Renal cortical epithelial cell (primary cell): ENCODE measurements at regions not wholly inside any gene's neighbourhood (a gene's known extent, or its start where the extent isn't known, plus 50 kb on each side); places are given as distances from the start of the nearest gene placed in this dataset.

ENCODE experiments used
- DNase-seq: peaks from one replicate; pipeline ENCODE4 v3.0.0-alpha.2; 2011; ENCODE audit warnings: low read depth

DNA sequence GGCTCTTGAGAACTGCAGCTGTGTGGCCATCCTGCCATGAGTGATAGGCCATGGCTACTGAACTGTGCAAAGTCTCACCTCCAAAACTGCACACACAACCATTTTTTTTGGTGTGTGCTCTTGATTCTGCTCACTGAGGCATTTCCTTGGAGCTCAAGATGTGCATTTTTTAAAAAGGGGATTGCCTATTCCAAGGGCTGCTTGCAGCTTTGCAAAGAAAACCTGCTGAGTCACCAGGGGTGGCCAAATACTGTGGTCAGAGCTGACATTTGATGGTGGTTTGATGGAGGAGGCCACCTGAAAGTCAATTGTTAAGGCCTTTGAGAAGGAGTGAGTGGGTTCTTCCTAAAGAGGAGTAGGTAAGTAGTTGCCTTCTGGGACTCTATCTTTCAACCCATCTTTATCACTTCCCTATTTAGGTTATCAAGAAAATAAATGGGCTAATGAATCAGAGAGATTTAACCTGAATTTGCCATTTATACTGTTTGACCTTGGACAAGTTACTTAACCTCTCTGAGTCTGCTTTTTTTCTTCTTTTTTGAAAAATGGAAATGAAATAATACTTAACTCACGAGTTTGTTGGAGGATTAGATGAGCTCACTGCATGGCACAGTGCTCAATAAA is 87.9 kb downstream of the CHST2 start:
- peak; percentile 98 for DNase-seq

GRCh38 chr3:143208976-143209714 is 89.6 kb downstream of the CHST2 start:
- no peak for DNase-seq

DNA sequence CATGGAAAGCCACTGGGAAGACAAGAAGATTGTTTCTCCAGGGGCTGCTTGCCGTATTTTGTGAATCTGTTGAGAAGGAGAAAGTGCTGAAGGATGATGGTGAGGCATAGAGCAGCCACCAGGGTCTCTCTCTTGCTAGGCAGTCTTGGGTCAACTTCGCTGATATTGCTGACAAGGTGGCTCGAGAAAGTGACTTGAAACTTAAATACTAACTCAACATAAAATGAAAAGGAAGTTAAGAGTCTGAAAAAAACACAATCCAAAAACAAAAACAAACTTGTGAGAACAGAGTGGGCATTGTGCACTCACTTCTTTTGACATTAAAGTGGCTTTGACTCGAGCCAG is 90.1 kb downstream of the CHST2 start:
- no peak for DNase-seq

GRCh38 chr3:143210141-143210540 is 90.6 kb downstream of the CHST2 start:
- no peak for DNase-seq

DNA sequence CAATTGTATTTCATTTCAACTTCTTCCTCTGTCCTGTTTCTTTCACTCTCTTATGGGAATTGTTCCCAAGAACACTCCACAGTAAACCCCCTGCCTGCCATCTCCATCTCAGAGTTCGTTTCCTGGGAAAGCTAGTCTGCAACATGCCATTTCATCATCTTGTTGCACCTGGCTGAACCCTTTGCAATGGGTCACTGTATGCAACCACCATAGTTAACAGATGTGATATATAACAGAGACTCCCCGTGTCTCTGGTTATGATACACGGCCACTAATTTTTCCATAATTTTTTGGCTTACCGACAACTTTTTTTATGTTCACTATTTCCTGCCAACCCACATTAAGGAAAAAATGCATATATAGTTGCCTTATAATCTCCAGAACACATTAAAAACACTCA is 95.5 kb downstream of the CHST2 start:
- no peak for DNase-seq
